NOMO-1 treated with dmso at 0.1 percent for 144 hours (cell line): ENCODE measurements at regions not wholly inside any gene's neighbourhood (a gene's known extent, or its start where the extent isn't known, plus 50 kb on each side); places are given as distances from the start of the nearest gene placed in this dataset.

Experiments used
- DNase-seq: peaks from one replicate; lab custom pipeline; 2025; ENCODE audit not compliant: unreplicated experiment; lab: John Stamatoyannopoulos, UW

DNA sequence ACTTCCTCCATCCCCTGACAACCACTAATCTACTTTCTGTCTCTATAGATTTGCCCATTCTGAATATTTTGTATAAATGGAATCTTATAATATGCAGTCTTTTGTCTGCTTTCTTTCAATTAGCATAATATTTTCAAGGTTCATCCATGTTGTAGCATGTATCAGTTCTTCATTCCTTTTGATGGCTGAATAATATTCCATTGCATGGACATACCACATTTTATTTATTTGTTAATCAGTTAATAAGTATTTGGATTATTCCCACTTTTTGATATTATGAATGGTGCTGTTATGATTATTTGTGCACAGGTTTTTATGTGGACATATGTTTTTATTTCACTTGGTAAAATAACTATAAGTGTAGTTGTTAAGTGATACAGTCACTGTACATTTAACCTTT, 155.1 kb upstream of the WSCD2 start:
- DNase-seq, result no peak

DNA sequence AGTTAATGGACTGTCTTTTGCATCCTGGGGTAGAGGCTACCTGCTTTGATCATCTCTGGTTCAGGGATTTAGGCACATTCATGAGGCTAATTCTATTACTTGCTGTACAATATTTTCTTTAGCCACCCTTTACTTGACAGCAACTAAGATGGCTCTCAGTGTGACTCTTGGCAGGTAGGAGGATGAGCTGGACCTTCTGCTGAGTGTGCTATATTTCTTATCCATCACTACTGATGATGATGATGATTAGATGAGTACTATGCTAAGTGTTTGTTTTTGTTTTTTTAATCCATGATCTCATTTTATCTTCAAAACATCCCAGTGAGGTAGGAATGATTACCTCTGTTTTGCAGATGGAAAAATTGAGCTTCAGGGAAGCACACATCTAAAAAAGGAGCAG, 152.8 kb upstream of the WSCD2 start:
- DNase-seq, result no peak

DNA sequence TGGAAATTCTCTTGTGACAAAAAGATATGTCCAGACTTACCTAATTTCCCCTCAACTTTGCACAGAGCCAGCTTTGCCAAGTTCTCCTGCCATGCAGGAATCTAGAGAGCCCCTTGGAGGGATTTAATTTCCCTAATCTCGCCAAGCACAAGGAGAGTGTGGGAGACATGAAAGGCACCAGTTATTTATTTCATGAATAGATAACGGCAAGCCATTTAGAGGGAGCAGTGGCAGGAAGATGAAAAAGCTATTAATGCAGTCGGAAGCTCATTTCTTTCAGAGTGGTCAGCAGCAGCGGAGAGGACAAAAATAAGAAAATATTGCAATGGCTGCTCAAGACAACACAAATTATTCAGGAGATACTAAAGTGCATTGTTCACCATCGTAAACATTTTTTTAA, 150.9 kb upstream of the WSCD2 start:
- DNase-seq, result no peak

DNA sequence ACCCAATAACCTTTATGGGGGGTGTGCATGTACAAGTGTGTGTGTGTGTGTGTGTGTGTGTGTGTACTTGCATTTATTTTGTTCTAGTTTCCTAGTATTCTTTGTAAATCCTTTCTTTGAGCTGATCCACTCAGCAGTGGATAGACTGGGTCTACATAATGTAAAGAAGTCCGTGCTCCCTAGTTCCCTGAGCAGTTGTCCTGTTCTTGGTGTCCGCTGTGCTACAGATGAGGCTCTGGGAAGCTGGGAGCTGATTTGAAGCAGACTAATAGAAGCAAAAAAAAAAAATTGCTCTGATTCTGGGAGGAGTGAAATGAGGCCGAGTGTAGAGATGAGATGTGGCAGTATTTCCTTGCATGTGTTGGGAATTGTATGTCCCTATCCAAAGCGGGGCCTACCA, 150.4 kb upstream of the WSCD2 start:
- DNase-seq, result no peak

DNA sequence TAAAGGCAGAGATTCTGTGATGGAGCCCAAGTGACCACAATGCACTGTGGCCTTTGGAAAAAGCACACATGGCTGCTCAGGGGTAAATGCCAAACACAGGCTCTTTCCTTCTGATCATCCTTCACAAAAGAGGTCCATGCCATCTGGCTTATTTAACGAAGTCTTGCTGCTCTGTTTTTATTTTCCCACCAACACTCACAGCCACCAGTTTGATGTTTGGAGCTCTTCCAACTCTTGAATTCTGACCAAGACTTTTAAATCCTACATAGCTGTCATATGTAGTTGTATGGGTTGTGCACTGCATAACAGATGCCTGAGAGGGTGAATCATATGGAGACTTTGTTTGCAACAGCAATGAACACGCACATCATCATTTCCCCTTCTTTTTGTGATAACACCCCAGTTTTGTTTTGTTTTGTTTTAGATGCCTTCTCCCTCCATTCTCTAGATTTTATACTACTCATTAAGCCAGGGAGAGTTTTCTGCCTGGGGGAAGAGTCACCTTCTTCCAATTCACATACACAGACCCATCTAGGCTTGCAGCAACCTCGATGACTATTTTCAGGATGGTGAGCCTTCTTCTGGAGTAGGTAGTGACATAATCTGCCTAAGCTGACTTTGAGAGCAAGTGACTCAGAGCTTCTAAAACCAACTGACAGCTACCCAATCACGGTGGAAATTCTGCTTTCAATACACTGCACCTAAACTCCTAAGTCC, 145.2 kb upstream of the WSCD2 start:
- no peak for DNase-seq

DNA sequence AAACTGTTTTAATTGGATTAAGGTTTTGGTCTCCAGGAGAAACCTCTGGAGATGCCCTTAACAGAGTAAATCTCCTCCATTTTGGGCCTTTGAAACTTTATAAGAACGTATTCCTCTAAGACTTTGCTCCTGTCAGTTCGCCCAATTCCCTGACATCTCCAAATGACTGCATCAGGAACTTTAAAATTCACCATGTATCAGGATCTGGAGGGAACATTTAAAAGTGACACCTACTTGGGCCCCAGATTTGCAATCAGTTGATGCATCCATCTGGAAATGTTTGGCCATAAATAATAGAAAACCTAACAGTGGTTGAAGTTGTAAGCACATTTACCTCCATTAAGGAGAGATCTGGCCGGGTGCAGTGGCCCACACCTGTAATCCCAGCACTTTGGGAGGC, 144.1 kb upstream of the WSCD2 start:
- no peak for DNase-seq

DNA sequence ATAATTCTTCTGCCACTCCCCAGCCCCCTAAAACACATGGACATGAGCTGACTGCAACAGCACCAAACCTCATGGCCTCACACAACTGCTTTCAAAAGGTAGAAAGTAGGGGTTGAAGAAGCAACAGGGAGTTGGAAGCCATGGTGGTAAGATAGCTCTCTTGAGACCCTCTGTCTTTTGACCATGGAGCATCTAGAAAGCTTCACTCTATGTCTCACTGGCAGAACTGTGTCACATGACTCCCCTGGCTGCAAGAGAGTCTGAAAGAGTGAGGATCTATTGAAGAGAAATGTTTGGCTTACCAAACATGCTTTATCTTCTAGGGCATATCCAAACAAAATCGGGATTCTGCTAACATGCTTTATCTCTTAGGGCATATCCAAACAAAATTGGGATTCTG, 142.9 kb upstream of the WSCD2 start:
- no peak for DNase-seq

DNA sequence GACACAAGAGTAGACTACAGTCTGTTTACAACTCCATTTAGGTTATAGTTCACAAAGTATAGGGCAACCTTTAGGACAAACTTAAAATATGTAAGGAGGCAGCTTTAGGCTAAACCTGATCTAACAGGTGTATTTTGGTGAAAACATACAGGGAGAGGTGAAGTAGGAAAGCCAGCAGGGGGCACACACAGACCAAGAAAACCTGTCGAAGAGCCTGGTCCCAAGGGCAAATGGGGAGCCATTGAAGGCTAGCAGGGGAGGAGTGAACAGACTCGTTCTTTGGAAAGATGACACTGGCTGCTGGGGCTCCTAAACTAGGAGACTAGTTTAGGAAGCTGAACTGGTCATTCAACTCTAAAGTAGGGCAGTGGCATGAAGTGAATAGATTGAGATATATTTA, 138.8 kb upstream of the WSCD2 start:
- peak; percentile 1 for DNase-seq

DNA sequence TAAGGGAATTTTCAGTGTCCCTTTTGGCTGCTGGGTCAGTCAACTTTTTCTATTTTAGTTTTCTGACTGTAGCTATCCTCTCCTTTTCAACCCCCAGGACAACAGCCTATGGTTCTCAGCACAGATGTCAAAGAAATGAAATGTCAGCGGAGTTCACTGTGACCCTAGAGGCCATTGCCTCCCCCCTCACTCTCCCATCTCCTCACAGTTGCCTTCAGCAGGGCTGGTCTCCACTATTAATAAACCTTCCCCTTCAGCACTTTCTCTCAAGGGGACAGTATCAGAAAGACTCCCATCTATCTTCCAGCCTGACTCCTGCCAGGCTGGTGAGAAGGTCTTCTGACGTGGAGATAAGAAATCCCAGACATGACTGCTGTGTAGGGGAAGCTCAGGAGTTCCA, 137.1 kb upstream of the WSCD2 start:
- DNase-seq, result no peak

DNA sequence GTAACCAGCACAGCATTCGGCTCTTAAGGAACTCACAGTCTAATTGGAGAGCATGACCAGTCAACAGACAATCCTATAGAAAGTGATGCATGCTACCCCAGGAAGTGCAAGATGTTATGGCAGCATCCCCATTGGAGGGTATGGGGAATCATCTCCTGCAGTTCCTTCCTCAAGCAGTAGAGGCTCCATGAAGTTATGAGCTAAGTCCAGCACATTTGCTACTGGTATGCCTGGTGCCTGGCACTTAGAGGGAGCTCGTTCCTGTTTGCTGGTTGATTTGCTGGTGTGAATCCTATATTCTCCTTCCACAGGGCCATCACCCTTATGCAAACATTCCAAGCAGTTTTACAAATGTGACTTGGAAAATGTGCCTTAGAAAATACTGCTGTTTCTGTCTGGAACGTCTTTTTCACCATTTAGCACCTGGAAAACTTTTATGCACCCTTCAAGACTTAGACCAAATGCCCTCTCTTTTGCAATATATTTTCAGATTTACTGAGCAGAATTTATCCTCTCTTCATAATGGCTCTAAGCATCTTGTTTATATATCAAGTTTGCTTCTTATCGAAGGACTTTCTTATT, 136.1 kb upstream of the WSCD2 start:
- peak; percentile 3 for DNase-seq

DNA sequence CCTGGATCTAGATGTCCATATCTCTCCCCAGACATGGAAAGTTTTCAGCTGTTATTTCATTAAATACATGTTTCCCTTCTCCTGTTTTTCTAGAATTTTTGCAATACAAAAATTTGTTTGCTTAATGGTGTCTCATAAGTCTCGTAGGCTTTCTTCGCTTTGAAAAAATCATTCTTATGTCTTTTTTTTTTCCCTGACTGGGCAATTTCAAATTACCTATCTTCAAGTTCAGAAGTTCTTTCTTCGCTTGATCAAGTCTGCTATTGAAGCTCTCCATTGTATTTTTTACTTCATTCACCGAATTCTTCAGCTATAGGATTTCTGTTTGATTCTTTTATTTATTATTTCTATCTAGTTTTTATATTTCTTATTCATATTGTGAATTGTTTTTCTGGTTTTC, 130.2 kb upstream of the WSCD2 start:
- no peak for DNase-seq

DNA sequence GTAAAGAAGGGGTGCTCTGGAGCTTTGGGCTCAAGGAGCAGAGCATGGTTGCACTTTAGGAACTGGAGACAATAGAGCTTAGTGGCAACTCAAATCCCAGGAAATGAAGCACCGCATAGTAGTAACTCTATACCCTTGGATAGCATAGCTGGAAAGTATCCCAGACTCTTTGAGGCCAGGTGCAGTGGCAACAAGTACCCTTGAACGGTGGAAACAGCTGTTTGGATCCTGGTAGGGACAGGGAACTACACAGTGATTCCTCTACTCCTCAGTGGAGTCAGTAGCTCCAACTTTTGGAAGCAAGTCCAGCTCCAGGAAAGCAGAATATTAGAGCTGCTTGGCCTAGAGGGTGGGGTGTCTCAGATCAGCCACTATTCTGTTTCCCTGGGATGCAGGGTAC, 129.0 kb upstream of the WSCD2 start:
- DNase-seq, result no peak

DNA sequence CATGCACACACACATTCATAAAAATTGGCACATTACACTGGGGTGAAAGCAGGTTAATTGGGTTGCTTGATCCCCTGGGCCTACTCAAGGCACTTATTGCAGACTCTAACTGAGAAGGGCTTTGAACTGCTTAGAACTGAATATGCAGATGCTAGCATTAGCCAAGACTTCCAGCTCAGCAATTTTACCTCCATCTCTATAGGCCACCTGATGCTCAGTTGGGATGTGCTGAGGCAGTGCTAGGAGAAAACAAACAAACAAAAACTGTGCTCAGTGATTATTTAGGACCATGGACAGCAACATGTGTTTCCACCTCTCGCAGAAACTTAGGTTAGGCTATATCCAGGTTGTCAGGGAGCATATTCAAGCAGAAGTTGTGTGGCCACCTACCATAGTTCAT, 124.8 kb upstream of the WSCD2 start:
- DNase-seq, result no peak

DNA sequence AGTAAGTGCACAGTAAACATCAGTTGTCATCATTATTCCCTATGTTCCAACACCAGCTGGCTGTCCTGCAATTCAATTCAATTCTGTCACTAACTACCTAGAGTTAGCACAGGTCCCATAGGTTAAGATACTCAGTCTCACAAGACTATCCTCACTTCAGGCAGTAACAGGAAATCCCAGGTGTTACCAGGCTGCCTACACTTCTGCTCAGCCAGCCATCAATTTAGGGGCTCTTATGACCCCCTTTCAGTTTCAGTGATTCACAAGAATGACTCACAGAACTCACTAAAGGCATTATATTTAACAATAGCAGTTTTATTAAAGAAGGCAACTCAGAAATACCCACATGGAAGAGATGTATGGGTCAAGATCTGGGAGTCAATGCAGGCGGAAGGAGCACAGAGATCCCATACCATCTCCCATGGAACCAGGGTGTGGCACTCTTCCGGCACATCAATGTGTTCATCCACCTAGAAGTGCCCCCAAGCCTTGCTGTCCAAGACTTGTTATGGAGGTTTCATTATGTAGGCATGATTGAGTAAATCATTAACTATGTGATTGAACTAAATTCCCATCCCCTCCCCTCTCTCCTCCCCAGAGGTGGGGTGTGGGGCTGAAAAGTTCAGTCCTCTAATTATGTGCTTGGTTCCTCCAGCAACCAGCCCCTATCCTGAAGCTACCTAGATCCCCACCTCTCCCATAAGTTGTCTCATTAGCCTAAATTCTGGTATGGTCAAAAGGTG, 120.8 kb upstream of the WSCD2 start:
- no peak for DNase-seq

DNA sequence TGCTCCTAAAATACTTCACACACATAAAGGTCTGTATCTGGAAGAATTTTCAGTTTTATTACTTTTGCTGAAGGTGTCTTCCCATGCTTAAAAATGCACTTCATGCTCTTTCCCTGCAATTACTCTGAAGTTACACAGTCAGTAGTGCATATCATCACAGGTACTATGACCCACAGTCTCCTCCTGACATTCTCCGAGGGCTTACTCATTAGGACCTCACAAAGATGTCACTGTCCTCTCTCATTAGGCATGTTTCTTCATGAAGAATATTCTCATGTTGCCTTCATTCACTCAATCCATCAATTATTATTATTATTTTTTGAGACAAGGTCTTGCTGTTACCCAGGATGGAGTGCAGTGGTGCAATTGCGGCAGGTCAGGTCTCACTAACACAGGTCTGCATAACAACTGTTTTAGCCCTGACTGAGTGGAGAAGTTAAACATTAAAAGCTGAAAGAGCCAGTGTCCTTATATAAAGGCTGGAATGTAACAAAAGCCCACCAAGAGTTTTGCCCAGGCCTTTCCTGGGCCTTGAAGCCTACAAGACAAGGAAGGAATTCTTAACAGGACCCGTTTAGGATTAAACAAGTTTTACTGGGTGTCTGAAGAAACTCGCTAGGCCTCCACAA, 119.5 kb upstream of the WSCD2 start:
- no peak for DNase-seq

DNA sequence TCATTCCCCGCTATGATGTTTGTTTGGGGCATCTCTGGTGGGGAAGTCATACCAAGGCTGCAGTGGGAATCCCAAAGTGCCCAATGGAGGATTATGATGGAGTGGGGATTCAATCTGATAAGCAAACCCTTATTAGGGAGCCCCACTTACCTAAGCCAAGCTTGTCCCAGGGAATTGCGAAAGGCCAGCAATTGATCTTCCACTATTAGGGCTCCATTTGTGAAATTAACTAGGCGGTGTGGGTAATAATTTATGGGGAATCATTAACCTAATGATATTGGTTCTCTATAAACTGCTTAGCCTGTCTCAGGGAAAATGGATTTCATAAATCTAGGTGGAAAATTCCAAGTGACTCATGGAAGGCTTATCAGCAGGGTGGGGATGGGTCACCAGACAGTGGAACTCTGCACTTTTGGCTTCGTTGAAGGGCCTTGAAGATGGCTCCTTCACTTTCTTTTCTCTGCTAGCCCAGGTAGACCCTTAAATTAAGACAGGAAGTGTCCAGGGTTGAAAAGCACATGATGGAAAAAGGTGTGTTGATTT, 113.0 kb upstream of the WSCD2 start:
- DNase-seq, result no peak

DNA sequence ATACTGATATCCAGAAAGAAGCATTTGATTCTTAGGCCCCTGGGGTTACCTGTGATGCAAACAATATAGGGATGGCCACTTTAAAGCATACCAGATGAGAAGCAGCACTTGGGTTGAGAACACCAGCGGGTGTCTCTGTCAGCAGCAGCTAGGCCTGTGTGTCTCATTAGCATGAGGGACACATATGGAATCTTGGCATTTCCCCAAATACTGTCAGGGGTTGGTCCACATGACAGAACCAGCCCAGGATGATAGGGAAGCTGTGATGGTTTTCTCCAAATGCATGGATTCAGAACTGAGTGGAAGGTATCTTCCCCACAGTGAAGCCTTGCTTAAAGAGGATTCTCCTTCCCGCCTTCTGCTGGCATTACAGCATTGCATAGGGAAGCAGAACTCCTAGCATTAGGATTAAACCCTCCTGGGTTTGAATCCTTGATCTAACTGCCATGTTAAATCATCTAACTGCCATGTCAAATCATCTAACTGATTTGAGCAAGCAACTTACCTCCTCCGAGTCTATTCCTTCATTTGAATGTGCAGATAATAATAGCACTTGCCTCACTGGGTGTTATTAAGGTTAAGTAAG, 111.5 kb upstream of the WSCD2 start:
- DNase-seq, result no peak

DNA sequence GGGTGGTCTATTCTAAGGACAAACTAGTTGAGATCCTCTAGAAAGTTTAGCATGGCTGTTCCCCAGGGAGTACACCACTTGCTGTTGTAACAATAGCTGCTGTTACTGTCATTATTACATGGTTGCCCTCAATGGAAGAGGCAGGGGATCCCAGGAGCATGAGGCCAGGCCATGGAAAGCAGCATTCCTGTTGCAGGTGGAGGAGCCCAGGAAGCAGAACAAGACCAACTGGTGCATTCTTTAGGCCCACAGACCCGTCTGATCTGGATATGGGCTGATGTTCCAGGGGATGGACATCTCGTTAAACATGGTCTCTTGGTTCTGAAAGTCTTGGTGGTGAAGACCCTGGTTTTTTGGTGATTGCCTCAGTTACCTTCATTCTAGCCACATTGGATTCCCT, 109.2 kb upstream of the WSCD2 start:
- no peak for DNase-seq

DNA sequence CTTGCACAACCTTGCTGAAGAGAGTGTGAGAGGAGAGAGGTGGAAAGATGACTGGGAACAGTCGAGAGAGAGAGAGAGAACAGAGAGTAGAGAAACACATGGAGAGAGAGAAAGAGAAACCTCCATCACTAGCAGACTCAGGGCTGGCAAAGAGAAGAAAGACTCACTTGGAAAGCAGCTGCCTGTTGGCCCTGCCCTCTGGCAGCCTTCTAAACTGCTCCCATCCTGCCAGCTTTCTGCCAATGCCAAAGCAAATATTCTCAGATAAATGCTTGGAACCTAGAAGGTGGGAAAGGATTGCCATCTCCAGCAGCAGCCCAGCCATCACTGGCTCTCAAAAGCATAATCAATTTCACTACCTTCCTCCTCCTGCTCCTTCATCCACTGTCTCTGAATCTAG, 107.9 kb upstream of the WSCD2 start:
- no peak for DNase-seq

DNA sequence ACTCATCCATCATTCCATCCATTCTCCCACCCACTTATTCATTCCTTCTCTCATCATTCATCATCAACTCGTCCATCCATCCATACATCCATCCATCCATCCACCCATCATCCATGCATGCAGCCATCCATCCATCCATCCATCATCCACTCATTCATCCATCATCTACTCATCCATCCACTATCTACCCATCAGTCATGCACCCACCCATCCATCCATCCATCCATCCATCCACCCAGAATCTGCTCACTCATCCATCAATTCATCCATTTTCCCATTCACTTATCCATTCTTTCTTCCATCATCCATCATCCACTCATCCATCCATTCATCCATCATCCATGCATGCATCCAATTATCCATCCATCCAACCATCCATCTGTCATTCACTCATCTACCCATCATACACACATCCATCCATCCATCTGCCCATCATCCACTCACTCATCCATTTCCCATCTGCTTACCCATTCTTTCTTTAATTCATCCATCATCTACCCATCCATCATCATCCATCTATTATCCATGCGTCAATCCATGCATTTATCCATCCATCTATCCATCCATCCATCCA, 107.1 kb upstream of the WSCD2 start:
- no peak for DNase-seq
